ENCODE measurements at regions not wholly inside any gene's neighbourhood (a gene's known extent, or its start where the extent isn't known, plus 50 kb on each side); places are given as distances from the start of the nearest gene placed in this dataset.

- TF ChIP-seq EP300 (IDR thresholded peaks at IDR 0.05) (no peak), POLR2A (IDR thresholded peaks at IDR 0.05; ENCODE audit: low read depth) (no peak), CTCF (IDR thresholded peaks at IDR 0.05) (no peak), POLR2AphosphoS5 (IDR thresholded peaks at IDR 0.05) (no peak)
Measured at GRCh38 chr3:72169561-72170472, 384.9 kb upstream of the PROK2 start.

Data from esophagus muscularis mucosa (tissue), 4 donors.